Omental fat pad (tissue), 3 donors: ENCODE measurements at regions not wholly inside any gene's neighbourhood (a gene's known extent, or its start where the extent isn't known, plus 50 kb on each side); places are given as distances from the start of the nearest gene placed in this dataset.

Source experiments
- ATAC-seq: fragments of 150-250 bp; one replicate; pipeline ENCODE4 v1.9.1; 2016; ENCODE audit warnings: mild to moderate bottlenecking, moderate library complexity; ENCODE audit not compliant: low FRiP score
- DNase-seq: peaks from one replicate; pipeline ENCODE4 v3.0.0-alpha.2; 2019; ENCODE audit warnings: low spot score
- TF ChIP-seq, protein P1 (sequence below), 3 donors: fragments of 450-650 bp; IDR thresholded peaks; one replicate each; pipeline ENCODE4 v1.5.1; 2016 to 2017; ENCODE audit warnings: antibody characterized with exemption in 3 of 3, mild to moderate bottlenecking in 3 of 3, moderate library complexity in 2 of 3

DNA sequence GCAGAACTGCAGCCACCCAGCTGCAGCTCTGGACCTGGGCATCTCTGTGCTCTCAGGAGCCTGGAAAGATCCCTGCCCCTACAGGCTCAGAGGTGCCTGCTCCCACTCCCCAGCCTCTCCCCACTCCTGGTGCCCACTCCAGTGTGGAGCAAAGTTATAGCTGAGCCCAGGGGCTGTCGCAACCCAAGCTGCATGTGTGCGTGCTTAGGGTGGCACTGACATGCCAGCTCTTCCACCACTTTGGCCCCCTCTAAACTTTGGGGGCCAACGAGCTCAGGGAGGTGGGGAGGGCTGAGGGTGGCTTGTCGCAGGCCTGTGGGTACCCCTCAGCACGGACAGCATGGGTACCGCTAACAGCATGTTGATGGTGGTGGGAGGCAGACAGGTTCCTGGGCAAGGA is 126.3 kb upstream of the FHL2 start:
- TF ChIP-seq, protein P1, sequence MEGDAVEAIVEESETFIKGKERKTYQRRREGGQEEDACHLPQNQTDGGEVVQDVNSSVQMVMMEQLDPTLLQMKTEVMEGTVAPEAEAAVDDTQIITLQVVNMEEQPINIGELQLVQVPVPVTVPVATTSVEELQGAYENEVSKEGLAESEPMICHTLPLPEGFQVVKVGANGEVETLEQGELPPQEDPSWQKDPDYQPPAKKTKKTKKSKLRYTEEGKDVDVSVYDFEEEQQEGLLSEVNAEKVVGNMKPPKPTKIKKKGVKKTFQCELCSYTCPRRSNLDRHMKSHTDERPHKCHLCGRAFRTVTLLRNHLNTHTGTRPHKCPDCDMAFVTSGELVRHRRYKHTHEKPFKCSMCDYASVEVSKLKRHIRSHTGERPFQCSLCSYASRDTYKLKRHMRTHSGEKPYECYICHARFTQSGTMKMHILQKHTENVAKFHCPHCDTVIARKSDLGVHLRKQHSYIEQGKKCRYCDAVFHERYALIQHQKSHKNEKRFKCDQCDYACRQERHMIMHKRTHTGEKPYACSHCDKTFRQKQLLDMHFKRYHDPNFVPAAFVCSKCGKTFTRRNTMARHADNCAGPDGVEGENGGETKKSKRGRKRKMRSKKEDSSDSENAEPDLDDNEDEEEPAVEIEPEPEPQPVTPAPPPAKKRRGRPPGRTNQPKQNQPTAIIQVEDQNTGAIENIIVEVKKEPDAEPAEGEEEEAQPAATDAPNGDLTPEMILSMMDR (IDR thresholded peaks at IDR 0.05) = no peak
- no peak for ATAC-seq
- no peak for DNase-seq

- DNase-seq (no peak), ATAC-seq (no peak)
- TF ChIP-seq, protein P1 (IDR thresholded peaks at IDR 0.05) = no peak
Measured at GRCh38 chr2:105522645-105523044, 123.8 kb upstream of the FHL2 start.

DNA sequence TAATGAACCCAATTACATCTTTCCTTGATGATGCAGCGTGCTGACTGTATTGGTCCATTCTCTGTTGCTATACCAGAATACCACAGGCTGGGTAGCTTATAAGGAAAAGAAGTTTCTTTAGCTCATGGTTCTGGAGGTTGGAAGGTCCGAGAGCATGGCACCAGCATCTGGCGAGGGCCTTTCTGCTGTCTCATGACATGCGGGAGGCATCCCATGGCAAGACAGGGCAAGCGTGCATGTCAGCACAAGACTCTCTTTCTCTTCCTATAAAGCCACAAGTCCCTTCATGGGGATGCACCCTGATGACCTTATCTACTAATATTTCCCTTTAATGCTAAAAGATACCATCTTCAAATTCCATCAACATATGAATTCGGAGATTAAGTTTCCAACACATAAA is 122.8 kb upstream of the FHL2 start:
- no peak for ATAC-seq
- DNase-seq = no peak
- TF ChIP-seq, protein P1 (IDR thresholded peaks at IDR 0.05) = no peak

GRCh38 chr2:105521176-105521575 is 122.3 kb upstream of the FHL2 start:
- TF ChIP-seq, protein P1 (IDR thresholded peaks at IDR 0.05) = no peak
- DNase-seq (no peak), ATAC-seq (no peak)

DNA sequence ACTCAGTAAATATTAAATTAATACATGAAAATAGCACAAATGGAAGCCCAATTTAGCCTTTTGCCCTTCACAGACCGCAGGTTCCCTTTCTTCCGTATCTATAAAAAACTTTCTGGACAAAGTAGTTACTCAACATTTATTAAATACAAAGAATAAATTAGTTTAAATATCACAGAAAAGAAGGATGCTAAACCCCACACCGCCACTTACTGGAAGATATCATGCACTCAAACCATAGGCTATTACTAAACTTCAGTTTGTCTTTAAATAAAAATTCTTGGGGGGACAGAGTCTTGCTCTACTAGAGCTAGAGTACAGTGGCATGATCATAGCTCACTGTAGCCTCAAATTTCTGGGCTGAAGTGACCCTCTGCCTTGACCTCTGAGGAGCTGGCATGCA is 120.7 kb upstream of the FHL2 start:
- DNase-seq = no peak
- ATAC-seq = no peak
- TF ChIP-seq, protein P1 (IDR thresholded peaks at IDR 0.05) = no peak

GRCh38 chr2:105518897-105519296 is 120.0 kb upstream of the FHL2 start:
- DNase-seq = no peak
- TF ChIP-seq, protein P1 (IDR thresholded peaks at IDR 0.05) = no peak
- ATAC-seq = no peak

DNA sequence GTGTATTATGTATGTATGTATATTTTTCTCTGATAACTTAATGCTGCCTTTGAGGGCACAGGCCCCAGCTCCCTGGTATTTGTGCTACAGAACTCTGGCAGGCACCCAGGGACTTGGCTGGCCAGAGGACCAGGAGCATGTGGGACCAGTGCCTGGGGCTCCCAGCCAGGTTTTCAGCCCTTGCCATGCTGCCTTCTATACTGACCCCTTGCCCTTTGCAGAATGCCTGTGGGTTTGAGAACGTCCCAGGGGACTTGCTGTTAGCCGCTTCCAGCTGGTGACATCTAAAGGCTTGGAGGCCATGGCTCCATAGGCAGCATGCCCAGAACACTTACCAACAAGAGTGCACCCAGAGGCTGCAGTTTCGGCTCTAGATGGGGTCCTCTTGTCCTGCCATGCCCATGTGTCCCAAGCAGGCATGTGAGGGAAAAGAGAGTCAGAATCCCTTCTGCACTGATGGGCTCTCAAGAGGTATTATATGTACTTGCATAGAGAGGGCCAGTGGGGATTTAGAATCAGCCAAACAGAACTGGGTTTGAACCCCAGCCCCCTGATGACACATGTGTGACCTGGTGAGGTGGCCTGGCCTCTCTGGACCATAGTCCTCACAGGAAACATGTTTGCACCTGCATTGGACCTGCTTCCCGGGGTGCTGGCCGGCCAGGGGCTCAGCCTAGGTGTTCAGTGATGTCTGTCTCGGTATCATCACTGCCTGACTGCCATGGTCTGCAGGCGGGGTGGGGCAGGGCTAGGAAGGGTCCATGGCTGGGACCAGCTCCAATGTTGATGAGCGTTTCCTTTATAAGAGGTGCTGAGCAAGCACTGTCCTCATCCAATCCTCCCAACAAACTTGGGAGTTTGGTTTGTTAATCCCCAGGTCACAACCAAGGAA is 119.2 kb upstream of the FHL2 start:
- ATAC-seq (no peak), DNase-seq (no peak)
- TF ChIP-seq, protein P1 (IDR thresholded peaks at IDR 0.05) = no peak
